Caco-2 (cell line): ENCODE measurements at regions not wholly inside any gene's neighbourhood (a gene's known extent, or its start where the extent isn't known, plus 50 kb on each side); places are given as distances from the start of the nearest gene placed in this dataset.

Experiments used
- BruUV-seq: library from RNA; stranded (reverse); fragments of 400-500 nt; replicated peaks from 2 replicates; lab custom pipeline; 2021; lab: Mats Ljungman, UMichigan
- CTCF ChIA-PET: fragments of 300-600 bp; sonication (Branson Sonifier 250); formaldehyde crosslinking; loops from one replicate; lab custom pipeline; 2022; ENCODE audit warnings: antibody characterized with exemption; lab: Charles Lee
- POLR2A ChIA-PET: fragments of 300-600 bp; sonication (Branson Sonifier 250); formaldehyde crosslinking; loops from one replicate; lab custom pipeline; 2022; ENCODE audit warnings: antibody characterized with exemption; lab: Charles Lee
- DNase-seq, 2 experiments: peaks; one replicate each; pipeline versions ENCODE4 v3.0.0 to v3.0.0-alpha.2; 2020 to 2022
- H3K27me3 ChIP-seq: replicated peaks from 2 replicates; pipeline ENCODE4 v1.6.0; 2011; ENCODE audit warnings: low read length; ENCODE audit not compliant: control insufficient read depth, insufficient read depth
- H3K36me3 ChIP-seq: 2 replicates; pipeline ENCODE4 v1.5.1; 2011; ENCODE audit warnings: low read length; ENCODE audit not compliant: control insufficient read depth, insufficient read depth
- H3K4me1 ChIP-seq: fragments of 250-450 bp; sonication (Bioruptor Pico); 2 replicates; pipeline ENCODE4 v1.5.1; 2020; ENCODE audit warnings: mild to moderate bottlenecking
- H3K4me3 ChIP-seq: 2 replicates; pipeline ENCODE4 v1.5.1; 2011; ENCODE audit warnings: low read depth, mild to moderate bottlenecking, control low read depth, low read length
- H3K9me3 ChIP-seq: fragments of 250-450 bp; sonication (Bioruptor Pico); 2 replicates; pipeline ENCODE4 v1.5.1; 2020; ENCODE audit warnings: mild to moderate bottlenecking, moderate library complexity
- H3K27ac Mint-ChIP-seq: one replicate; pipeline ENCODE4 v1.8.0; 2022; ENCODE audit warnings: mixed read lengths; ENCODE audit not compliant: unreplicated experiment
- H3K27me3 Mint-ChIP-seq: one replicate; pipeline ENCODE4 v1.8.0; 2022; ENCODE audit warnings: mixed read lengths; ENCODE audit not compliant: insufficient read depth, unreplicated experiment
- H3K36me3 Mint-ChIP-seq: one replicate; pipeline ENCODE4 v1.8.0; 2022; ENCODE audit warnings: mild to moderate bottlenecking, mixed read lengths; ENCODE audit not compliant: insufficient read depth, unreplicated experiment
- H3K4me1 Mint-ChIP-seq: one replicate; pipeline ENCODE4 v1.8.0; 2022; ENCODE audit warnings: low read depth, mixed read lengths; ENCODE audit not compliant: unreplicated experiment
- H3K4me3 Mint-ChIP-seq: one replicate; pipeline ENCODE4 v1.8.0; 2022; ENCODE audit warnings: mild to moderate bottlenecking, moderate library complexity, mixed read lengths; ENCODE audit not compliant: unreplicated experiment
- H3K9me3 Mint-ChIP-seq: one replicate; pipeline ENCODE4 v1.8.0; 2022; ENCODE audit warnings: mixed read lengths; ENCODE audit not compliant: unreplicated experiment
- intact Hi-C: fragments of 100-400 bp; cut with micrococcal nuclease; formaldehyde crosslinking; loops from one replicate; pipeline ENCODE4 v1.10.0; 2022; ENCODE audit not compliant: unreplicated experiment
- TF ChIP-seq, protein P1 (sequence below), 2 experiments: fragments of 200-600 bp in 1 of 2; IDR thresholded peaks; 1 replicate in 1 of 2; 2 replicates in 1 of 2; pipeline versions ENCODE4 v1.5.1 to v1.8.0; 2011 to 2022; ENCODE audit warnings: antibody characterized with exemption in 1 of 2, control low read depth in 1 of 2, inconsistent platforms in 1 of 2, low read depth in 1 of 2, low read length in 1 of 2, mild to moderate bottlenecking in 1 of 2, moderate library complexity in 1 of 2; ENCODE audit not compliant: insufficient read depth in 1 of 2, severe bottlenecking in 1 of 2, unreplicated experiment in 1 of 2

DNA sequence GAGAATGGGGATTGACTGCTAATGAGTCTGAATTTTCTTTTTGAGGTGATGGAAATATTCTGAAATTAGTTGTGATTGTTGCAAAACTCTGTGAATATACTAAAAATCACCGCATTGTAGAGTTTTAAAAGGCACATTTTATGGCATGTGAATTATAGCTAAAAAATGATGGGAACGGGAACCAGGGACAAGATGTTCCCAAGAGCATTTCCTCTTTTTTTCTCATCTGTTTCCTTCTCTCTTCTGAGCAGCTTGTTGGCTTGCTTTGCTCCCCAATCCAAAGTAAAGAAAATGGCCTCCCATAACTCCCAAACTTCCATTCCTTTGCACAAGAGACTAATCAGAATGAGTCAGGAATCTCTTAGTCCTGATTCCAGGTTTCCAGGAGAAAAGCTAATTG, 459.2 kb downstream of the TSHZ3 start:
- Mint-ChIP-seq H3K4me3 (no peak overlapping the region), H3K27ac (no peak overlapping the region), H3K9me3 (no peaks in the 10 kb centered on the region), H3K36me3 (no peaks in the 10 kb centered on the region), H3K27me3 (peaks cover 17% of the 10 kb centered on the region), H3K4me1 (no peaks in the 10 kb centered on the region)
- ChIA-PET POLR2A (no interaction called here), CTCF (interaction anchor here (0.6 kb wide), 1 partner anchor 235 kb away, joined by 3 read pairs; no protein-coding TSS in a partner anchor)
- H3K36me3 ChIP-seq, result no peaks in the 10 kb centered on the region
- intact Hi-C loops, result no loop called here
- BruUV-seq, result no TSS peak
- DNase-seq, result no peak
- H3K4me1 ChIP-seq, result no peaks in the 10 kb centered on the region
- H3K27me3 ChIP-seq, result no peaks in the 10 kb centered on the region
- no peaks in the 10 kb centered on the region for H3K9me3 ChIP-seq
- TF ChIP-seq, protein P1, sequence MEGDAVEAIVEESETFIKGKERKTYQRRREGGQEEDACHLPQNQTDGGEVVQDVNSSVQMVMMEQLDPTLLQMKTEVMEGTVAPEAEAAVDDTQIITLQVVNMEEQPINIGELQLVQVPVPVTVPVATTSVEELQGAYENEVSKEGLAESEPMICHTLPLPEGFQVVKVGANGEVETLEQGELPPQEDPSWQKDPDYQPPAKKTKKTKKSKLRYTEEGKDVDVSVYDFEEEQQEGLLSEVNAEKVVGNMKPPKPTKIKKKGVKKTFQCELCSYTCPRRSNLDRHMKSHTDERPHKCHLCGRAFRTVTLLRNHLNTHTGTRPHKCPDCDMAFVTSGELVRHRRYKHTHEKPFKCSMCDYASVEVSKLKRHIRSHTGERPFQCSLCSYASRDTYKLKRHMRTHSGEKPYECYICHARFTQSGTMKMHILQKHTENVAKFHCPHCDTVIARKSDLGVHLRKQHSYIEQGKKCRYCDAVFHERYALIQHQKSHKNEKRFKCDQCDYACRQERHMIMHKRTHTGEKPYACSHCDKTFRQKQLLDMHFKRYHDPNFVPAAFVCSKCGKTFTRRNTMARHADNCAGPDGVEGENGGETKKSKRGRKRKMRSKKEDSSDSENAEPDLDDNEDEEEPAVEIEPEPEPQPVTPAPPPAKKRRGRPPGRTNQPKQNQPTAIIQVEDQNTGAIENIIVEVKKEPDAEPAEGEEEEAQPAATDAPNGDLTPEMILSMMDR (IDR thresholded peaks at IDR 0.05; ENCODE audit: insufficient read depth in 1 of 2, low read depth in 1 of 2, low read length in 1 of 2, severe bottlenecking in 1 of 2, unreplicated experiment in 1 of 2), result no peak
- H3K4me3 ChIP-seq, result no peak overlapping the region

GRCh38 chr19:30888937-30889336, 460.3 kb downstream of the TSHZ3 start:
- no peaks in the 10 kb centered on the region for H3K36me3 Mint-ChIP-seq
- no peaks in the 10 kb centered on the region for H3K36me3 ChIP-seq
- no peaks in the 10 kb centered on the region for H3K9me3 ChIP-seq
- H3K9me3 Mint-ChIP-seq, result no peaks in the 10 kb centered on the region
- DNase-seq, result no peak
- no peaks in the 10 kb centered on the region for H3K27me3 ChIP-seq
- intact Hi-C loops, result no loop called here
- no peaks in the 10 kb centered on the region for H3K4me1 Mint-ChIP-seq
- peaks cover 17% of the 10 kb centered on the region for H3K27me3 Mint-ChIP-seq
- no peaks in the 10 kb centered on the region for H3K4me1 ChIP-seq
- no TSS peak for BruUV-seq
- ChIA-PET CTCF (no interaction called here), POLR2A (no interaction called here)
- no peak overlapping the region for H3K4me3 Mint-ChIP-seq
- no peak overlapping the region for H3K27ac Mint-ChIP-seq
- TF ChIP-seq, protein P1 (IDR thresholded peaks at IDR 0.05; ENCODE audit: insufficient read depth in 1 of 2, low read depth in 1 of 2, low read length in 1 of 2, severe bottlenecking in 1 of 2, unreplicated experiment in 1 of 2), result no peak
- no peak overlapping the region for H3K4me3 ChIP-seq

GRCh38 chr19:30887042-30887441, 462.2 kb downstream of the TSHZ3 start:
- H3K9me3 ChIP-seq, result no peaks in the 10 kb centered on the region

More at GRCh38 chr19:30887042-30887441, 462.2 kb downstream of the TSHZ3 start:
- ChIA-PET POLR2A (no interaction called here), CTCF (no interaction called here)
- H3K27me3 ChIP-seq, result no peaks in the 10 kb centered on the region
- H3K4me1 ChIP-seq, result no peaks in the 10 kb centered on the region
- no peaks in the 10 kb centered on the region for H3K9me3 Mint-ChIP-seq
- no peaks in the 10 kb centered on the region for H3K36me3 ChIP-seq
- H3K36me3 Mint-ChIP-seq, result no peaks in the 10 kb centered on the region
- intact Hi-C loops, result no loop called here
- H3K4me1 Mint-ChIP-seq, result no peaks in the 10 kb centered on the region
- TF ChIP-seq, protein P1 (IDR thresholded peaks at IDR 0.05; ENCODE audit: insufficient read depth in 1 of 2, low read depth in 1 of 2, low read length in 1 of 2, severe bottlenecking in 1 of 2, unreplicated experiment in 1 of 2), result no peak
- no TSS peak for BruUV-seq
- no peak overlapping the region for H3K4me3 Mint-ChIP-seq
- H3K27ac Mint-ChIP-seq, result no peak overlapping the region
- H3K4me3 ChIP-seq, result no peak overlapping the region
- DNase-seq, result no peak
- peaks cover 14% of the 10 kb centered on the region for H3K27me3 Mint-ChIP-seq
